ENCODE measurements at regions not wholly inside any gene's neighbourhood (a gene's known extent, or its start where the extent isn't known, plus 50 kb on each side); places are given as distances from the start of the nearest gene placed in this dataset.
"Not testable (repeated sequence)": the region's sequence is repeated elsewhere in the genome, so short reads cannot be mapped to it uniquely, and the experiment has no call there.

DNA sequence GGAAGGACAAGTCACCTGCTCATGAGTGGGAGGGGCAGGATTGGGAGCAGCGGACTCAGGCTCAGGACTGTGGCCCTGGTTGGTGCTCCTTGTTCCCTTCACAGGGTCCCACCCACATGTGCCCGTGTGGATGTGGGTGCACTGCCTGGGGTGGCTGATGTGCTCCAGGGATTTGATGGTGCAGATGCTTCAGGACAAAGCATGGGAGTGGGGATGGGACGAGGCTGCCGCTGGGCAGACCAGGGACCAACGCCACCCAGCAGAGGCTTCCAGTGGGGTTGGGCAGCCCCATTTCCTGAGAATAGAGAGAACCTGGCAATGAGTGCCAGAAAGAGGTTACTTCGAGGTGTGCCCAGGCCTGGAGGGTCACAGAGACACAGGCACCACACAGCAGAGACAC lies 65.5 kb upstream of the IGLL5 start:
- no peak for DNase-seq (ENCODE audit: low read depth)

GRCh38 chr22:22822553-22822952 lies 65.1 kb upstream of the IGLL5 start:
- not testable (repeated sequence) for DNase-seq (ENCODE audit: low read depth)

DNA sequence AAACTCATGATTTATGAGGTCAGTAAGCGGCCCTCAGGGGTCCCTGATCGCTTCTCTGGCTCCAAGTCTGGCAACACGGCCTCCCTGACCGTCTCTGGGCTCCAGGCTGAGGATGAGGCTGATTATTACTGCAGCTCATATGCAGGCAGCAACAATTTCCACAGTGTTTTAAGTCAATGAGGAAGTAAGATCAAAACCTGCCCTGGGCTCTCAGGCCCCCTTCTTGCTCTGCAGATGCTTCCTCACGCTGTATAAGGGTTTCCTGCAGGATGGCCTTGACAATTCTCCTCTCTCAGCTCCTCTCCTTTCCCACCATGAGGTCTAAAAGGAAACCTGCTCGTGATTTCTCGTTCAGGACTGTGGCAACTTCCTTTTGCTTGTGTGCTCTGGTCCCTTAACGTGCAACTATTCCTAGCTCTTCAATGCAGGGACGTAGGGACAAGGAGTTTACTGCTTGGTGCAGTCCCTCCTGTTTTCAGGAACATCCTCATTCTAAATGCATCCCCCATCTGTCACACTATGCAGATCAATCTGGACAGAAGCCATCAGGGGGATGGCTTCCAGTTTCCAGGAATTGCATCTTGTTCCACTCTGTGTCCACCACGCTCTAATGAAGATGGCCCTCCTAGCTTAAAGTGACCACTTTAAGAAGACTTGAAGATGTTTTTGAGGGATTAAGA lies 64.3 kb upstream of the IGLL5 start:
- DNase-seq (ENCODE audit: low read depth): no peak

DNA sequence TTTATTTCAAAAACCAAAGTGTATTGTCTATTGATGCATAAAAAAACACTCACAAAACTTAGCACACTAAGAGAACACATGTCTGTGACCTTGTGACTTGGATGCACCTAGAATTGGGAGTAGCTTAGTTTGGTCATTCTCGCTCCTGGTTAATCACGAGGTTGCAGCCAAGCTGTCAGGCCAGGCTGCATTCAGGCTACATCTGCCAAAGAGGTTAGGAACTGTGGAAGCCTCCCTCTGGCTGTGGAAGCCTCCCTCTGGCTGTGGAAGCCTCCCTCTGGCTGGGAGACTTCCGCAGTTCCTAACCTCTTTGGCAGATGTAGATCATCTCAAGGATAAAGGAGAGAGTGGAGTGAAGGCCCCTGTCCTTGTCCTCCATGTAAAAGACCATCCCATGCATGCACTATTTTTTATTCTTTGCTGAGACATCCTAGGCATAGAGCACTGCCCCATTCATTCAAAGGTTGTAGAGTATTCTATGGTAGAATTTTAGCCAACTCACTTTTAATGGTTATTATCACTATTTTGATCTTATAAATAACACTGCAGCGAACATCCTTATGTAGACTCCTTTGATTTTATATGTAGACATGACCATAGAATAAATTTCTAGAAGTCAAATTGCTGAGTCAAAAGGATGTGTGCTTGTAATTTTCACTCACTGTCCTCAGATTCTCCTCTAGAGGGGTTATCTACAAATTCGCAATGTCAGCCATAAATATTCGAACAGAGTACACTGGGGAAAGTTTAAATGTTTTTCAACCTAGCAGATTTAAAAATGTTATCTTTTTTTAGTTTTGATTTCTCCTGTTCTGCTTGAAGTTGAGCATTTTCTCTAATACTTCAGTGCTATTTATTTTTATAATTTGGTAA lies 63.0 kb upstream of the IGLL5 start:
- no peak for DNase-seq (ENCODE audit: low read depth)

DNA sequence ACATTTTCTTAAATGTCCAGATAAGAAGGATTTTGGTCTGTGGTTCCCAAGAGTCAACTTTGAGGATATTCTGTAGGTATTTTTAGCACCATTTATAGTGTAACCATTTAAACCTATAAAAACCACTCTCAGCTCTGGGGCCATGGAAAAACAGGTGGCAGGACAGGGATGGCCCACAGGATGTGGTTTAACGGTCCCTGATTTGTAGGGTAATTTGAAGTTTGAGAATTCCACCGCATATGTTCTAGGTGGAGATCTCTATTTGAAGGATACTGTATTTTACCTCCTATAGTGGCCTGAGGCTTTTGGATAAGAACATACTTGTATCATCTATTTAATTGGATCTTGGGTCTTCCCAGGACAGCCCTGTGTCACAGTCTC lies 62.4 kb upstream of the IGLL5 start:
- no peak for DNase-seq (ENCODE audit: low read depth)

GRCh38 chr22:22827187-22827939 lies 60.3 kb upstream of the IGLL5 start:
- DNase-seq (ENCODE audit: low read depth): no peak

DNA sequence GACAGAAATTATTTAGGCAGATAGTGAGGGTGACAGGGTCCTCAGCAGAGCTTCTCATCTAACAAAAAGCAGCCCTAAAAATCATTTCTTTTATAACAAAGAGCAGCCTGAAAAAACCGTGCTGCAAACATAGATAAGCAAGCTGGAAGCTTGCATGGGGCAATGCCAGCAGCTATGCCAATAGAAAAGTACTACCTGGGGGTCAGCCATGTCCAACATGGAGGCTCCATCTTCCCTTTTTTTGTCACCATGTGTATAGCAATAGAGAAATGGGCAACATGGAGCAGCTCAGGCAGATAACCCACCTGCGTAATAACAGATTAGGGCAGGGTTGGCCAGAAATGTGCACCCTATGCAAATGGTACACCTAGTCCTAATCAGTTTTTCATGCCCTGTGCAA lies 57.4 kb upstream of the IGLL5 start:
- no peak for DNase-seq (ENCODE audit: low read depth)

DNA sequence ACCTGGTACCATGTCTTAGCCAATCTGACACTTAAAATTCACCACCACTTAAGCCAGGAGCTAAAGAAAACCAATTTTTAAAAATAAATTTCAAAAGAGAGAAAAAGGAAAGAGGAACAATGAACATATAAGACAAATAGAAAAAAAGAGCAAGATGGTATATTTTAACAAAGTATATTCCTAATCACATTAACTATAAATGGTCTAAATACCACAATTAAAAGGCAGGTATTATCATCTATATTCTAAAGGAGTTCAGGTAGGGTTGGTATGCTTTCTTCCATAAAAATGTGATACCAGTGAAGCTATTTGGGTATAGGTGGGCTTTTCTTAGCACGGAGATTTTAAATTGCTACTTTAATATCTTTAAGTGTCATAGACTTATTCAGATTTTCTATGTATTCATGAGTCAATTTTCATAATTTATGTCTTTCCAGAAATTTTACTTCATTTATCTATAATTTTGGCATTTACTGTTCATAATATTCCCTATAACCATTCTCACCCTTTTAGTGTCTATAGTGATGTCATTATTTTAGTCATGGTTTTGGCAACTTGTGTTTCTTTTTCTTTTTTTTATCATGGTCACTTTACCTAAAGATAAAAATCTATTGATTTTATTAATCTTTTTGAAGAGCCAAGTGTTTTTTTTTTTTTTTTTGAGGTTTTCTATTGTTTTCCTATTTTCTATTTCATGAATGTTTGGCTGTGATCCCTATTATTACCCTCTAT lies 56.5 kb upstream of the IGLL5 start:
- no peak for DNase-seq (ENCODE audit: low read depth)

GRCh38 chr22:22833059-22833458 lies 54.6 kb upstream of the IGLL5 start:
- no peak for DNase-seq (ENCODE audit: low read depth)

- DNase-seq (ENCODE audit: low read depth): no peak
Measured at GRCh38 chr22:22833488-22833887, 54.1 kb upstream of the IGLL5 start.

DNA sequence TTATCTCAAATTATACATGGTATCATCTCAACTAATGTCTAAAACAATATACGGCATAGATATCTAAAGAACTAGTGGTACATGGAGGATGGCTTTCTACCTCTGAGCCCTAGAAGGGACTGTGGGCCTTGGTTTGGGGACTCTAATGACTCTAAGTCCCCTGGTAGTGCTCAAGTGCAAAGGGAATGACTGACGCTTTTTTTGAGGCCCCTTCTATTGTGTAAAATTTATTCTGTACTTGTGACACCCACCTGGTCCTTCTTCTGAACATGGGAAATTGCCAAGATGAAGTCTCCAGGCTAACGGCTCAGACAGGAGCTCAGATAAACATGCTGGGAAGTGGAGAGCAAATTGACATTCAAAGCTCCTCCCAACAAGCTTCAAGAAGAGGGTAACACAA lies 53.4 kb upstream of the IGLL5 start:
- no peak for DNase-seq (ENCODE audit: low read depth)

DNA sequence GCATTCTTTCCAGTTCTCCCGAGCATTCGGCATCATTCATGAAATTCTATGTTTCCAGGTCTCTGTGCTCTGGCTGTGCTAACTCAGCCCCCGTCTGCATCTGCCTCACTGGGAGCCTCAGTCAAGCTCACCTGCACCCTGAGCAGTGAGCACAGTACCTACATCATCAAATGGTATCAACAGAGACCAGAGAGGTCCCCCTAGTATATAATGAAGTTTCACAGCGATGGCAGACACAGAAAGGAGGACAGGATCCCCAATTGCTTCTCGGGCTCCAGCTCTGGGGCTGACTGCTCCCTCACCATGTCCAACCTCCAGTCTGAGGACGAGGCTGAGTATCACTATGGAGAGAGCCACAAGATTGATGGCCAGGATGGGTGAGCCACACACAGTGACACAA lies 52.8 kb upstream of the IGLL5 start:
- no peak for DNase-seq (ENCODE audit: low read depth)

GRCh38 chr22:22835242-22835641 lies 52.4 kb upstream of the IGLL5 start:
- no peak for DNase-seq (ENCODE audit: low read depth)

- DNase-seq (ENCODE audit: low read depth): no peak
Measured at GRCh38 chr22:22835771-22836291, 51.8 kb upstream of the IGLL5 start.

DNA sequence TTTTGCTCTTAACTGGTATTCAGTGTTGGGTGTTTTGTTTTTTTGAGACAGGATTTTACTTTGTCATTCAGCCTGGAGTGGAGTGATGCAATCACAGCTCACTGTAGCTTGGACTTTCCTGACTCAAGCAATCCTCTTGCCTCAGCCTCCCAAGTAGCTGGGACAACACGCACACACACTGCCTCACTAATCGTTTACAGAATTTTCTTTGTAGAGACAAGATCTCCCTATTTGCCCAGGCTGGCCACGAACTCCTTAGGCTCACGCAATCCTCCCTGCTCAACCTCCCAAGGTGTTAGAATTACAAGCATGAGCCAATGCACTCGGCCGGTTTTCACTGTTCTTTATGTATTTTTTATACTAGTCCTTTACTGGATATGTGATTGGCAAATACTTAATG lies 51.0 kb upstream of the IGLL5 start:
- DNase-seq (ENCODE audit: low read depth): no peak
